Nephron progenitor cell (in vitro differentiated cells): ENCODE measurements at regions not wholly inside any gene's neighbourhood (a gene's known extent, or its start where the extent isn't known, plus 50 kb on each side); places are given as distances from the start of the nearest gene placed in this dataset.

Experiments
- DNase-seq: peaks from one replicate; pipeline ENCODE4 v3.0.0; 2021
- H3K27ac Mint-ChIP-seq: 2 replicates; pipeline ENCODE4 v1.8.0; 2021; ENCODE audit warnings: mild to moderate bottlenecking, moderate library complexity, mixed read lengths
- H3K27me3 Mint-ChIP-seq: 2 replicates; pipeline ENCODE4 v1.8.0; 2021; ENCODE audit warnings: mild to moderate bottlenecking, low read depth, mixed read lengths; ENCODE audit not compliant: poor library complexity
- H3K36me3 Mint-ChIP-seq: 2 replicates; pipeline ENCODE4 v1.8.0; 2021; ENCODE audit warnings: low read depth, mixed read lengths
- H3K4me1 Mint-ChIP-seq: 2 replicates; pipeline ENCODE4 v1.8.0; 2021; ENCODE audit warnings: mixed read lengths
- H3K4me3 Mint-ChIP-seq: 2 replicates; pipeline ENCODE4 v1.8.0; 2021; ENCODE audit warnings: mild to moderate bottlenecking, moderate library complexity, mixed read lengths
- H3K9me3 Mint-ChIP-seq: 2 replicates; pipeline ENCODE4 v1.8.0; 2021; ENCODE audit warnings: mild to moderate bottlenecking, moderate library complexity, mixed read lengths
- TF ChIP-seq, protein P1 (sequence below): fragments of 200-600 bp; sonication (generic); IDR thresholded peaks from 2 replicates; pipeline ENCODE4 v1.5.0; 2021; ENCODE audit warnings: antibody characterized with exemption

DNA sequence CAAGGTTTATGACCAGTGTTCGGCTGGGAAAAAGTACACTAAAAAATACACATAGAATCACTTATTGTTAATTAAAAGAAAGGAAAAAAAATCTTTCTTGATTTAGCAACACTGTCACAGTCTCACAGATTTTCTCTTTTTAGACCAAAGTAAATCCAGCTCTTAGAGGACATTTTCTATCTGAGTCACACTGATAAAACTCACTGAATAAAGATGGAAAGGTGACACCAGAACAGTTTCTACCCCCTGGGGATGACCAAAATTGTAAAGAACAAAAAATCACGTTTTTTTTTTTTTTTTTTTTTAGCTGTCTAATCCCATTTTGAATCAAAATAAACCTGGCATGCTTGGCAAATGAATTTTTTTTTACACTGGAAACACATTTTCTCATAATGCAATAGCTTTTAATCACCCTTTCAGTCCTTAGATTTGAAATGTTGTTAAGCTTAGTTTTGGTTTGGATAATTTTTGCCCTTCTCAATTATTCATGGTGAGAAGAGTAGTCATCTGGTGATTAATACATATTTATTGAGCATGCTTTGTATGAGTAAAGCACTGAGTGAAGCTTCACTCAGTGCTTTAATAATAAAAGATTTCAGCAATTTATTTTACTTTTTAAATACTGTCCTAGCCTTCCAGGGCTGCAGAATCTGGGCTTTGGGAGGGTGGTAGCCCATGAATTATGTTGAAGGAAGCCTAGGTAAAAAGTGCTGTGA is 886.3 kb downstream of the SLC4A3 start:
- no peak for DNase-seq
- Mint-ChIP-seq H3K27ac (no peak overlapping the region), H3K36me3 (no peaks in the 10 kb centered on the region), H3K9me3 (no peaks in the 10 kb centered on the region), H3K27me3 (peaks cover 5% of the 10 kb centered on the region), H3K4me3 (no peak overlapping the region), H3K4me1 (peaks cover 13% of the 10 kb centered on the region)
- TF ChIP-seq, protein P1, sequence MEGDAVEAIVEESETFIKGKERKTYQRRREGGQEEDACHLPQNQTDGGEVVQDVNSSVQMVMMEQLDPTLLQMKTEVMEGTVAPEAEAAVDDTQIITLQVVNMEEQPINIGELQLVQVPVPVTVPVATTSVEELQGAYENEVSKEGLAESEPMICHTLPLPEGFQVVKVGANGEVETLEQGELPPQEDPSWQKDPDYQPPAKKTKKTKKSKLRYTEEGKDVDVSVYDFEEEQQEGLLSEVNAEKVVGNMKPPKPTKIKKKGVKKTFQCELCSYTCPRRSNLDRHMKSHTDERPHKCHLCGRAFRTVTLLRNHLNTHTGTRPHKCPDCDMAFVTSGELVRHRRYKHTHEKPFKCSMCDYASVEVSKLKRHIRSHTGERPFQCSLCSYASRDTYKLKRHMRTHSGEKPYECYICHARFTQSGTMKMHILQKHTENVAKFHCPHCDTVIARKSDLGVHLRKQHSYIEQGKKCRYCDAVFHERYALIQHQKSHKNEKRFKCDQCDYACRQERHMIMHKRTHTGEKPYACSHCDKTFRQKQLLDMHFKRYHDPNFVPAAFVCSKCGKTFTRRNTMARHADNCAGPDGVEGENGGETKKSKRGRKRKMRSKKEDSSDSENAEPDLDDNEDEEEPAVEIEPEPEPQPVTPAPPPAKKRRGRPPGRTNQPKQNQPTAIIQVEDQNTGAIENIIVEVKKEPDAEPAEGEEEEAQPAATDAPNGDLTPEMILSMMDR, result no peak

DNA sequence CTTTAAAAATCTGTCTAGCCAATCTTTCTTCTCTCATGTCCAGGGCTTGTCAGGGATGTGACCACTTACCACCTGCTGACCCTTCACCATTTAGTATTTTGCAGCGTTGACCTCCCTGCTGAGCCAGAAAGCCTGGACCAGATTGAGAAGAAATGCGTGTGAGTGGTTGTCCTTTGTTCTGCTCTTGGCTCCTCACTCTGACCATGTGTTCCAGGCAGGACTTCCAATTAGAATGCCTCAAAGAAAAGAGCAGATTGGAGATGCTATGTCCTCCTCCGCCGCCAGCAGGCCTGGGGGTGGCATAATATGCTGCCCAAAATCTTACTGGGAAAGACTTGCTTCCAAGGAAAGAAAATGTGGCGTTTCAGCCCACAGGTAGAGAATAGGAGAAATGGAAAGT is 894.1 kb downstream of the SLC4A3 start:
- DNase-seq, result no peak
- TF ChIP-seq, protein P1, result no peak
- H3K27me3 Mint-ChIP-seq, result peaks cover 5% of the 10 kb centered on the region
- peaks cover 5% of the 10 kb centered on the region for H3K9me3 Mint-ChIP-seq
- H3K27ac Mint-ChIP-seq, result no peak overlapping the region
- H3K36me3 Mint-ChIP-seq, result no peaks in the 10 kb centered on the region
- no peak overlapping the region for H3K4me3 Mint-ChIP-seq
- peaks cover 8% of the 10 kb centered on the region for H3K4me1 Mint-ChIP-seq

DNA sequence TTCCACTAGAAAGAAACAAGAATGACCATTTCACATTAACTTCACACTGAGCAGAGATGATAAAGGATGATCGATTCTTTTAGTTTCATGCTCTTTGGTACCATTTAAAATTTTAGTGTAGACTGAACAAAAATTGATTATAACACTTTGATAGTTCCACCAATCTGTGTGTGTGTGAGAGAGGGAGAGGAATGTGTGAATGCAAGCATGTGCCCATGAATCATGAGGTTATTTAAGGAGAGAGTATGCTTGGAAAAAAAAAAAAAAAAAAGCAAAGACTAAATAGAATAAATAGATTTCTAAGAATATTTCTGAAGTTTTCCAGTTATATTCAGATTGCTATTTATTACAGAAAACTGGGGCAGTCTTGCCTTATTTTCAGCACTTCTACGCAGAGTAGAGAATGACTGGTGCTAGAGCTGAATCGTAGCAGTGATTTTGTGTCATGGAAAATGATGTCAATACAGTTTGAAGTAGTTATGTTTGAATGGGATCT is 900.8 kb downstream of the SLC4A3 start:
- DNase-seq, result no peak
- H3K4me1 Mint-ChIP-seq, result no peaks in the 10 kb centered on the region
- H3K27me3 Mint-ChIP-seq, result no peaks in the 10 kb centered on the region
- TF ChIP-seq, protein P1, result no peak
- peaks cover 5% of the 10 kb centered on the region for H3K36me3 Mint-ChIP-seq
- peaks cover 21% of the 10 kb centered on the region for H3K9me3 Mint-ChIP-seq
- H3K27ac Mint-ChIP-seq, result no peak overlapping the region
- no peak overlapping the region for H3K4me3 Mint-ChIP-seq

DNA sequence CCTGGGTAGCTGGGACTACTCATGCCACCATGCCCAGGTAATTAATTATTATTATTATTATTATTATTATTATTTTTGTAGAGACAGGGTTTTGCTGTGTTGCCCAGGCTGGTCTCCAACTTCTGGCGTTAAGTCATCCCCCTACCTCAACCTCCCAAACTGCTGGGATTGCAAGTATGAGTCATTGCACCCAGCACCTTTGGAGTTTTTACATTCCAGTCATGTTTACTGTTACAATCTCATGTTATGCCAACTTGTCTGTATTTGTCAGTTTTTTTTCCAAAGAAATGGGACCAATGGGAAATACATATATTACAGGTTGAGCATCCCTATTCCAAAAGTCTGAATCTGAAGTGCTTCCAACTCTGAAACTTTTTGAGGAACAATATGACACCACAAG is 903.8 kb downstream of the SLC4A3 start:
- no peak overlapping the region for H3K4me3 Mint-ChIP-seq
- H3K27ac Mint-ChIP-seq, result no peak overlapping the region
- DNase-seq, result no peak
- peaks cover 31% of the 10 kb centered on the region for H3K9me3 Mint-ChIP-seq
- no peaks in the 10 kb centered on the region for H3K27me3 Mint-ChIP-seq
- TF ChIP-seq, protein P1, result no peak
- peaks cover 12% of the 10 kb centered on the region for H3K36me3 Mint-ChIP-seq
- H3K4me1 Mint-ChIP-seq, result no peaks in the 10 kb centered on the region

DNA sequence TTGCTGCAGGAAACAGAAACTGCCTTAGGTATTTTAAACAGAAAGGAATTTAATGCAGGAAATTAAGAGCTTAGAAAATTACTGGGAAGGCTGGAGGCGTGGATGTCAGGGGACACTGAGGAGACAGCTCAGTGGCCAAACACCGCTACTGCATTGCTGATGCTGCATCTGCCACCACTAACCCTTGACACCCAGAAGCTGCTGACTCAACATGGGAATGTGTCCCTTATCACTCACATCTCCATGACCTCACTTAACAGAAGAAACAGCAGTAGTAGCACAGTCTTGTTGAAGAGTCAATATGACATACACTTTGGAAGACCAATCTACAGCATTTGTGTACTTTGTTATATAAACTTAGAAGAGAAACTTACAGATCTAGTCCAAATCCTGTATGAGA is 906.1 kb downstream of the SLC4A3 start:
- TF ChIP-seq, protein P1, result peak; percentile 35
- Mint-ChIP-seq H3K9me3 (peaks cover 35% of the 10 kb centered on the region), H3K36me3 (peaks cover 12% of the 10 kb centered on the region), H3K4me1 (no peaks in the 10 kb centered on the region), H3K4me3 (no peak overlapping the region), H3K27ac (no peak overlapping the region), H3K27me3 (no peaks in the 10 kb centered on the region)
- DNase-seq, result no peak

DNA sequence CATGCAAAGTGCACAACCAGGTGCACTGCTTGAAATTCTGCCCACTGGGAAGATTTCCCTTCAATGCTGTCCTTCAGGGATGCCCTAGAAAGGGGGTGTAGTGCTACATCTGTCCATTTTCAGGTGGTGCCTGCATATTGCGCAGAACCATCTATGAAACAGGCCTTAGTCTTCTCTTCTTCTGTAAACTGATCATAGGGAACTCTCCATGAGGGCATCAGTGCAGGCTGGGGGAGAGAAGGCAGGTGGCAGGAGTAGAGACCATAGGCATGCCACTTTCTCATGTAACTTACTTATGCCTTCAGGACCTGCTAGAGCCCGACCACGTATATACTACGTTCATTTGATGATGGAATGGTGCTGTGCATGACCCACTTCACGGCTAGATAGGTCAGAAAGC is 912.1 kb downstream of the SLC4A3 start:
- Mint-ChIP-seq H3K4me1 (no peaks in the 10 kb centered on the region), H3K9me3 (peaks cover 37% of the 10 kb centered on the region)
- no peak for DNase-seq

More for the DNA sequence above, 912.1 kb downstream of the SLC4A3 start:
- H3K27me3 Mint-ChIP-seq, result peaks cover under 1% of the 10 kb centered on the region
- H3K36me3 Mint-ChIP-seq, result peaks cover 7% of the 10 kb centered on the region
- H3K4me3 Mint-ChIP-seq, result no peak overlapping the region
- TF ChIP-seq, protein P1, result no peak
- H3K27ac Mint-ChIP-seq, result no peak overlapping the region
